HL-60 (cell line): ENCODE measurements at regions not wholly inside any gene's neighbourhood (a gene's known extent, or its start where the extent isn't known, plus 50 kb on each side); places are given as distances from the start of the nearest gene placed in this dataset.

Experiments used
- GABPA ChIP-seq: IDR thresholded peaks from 2 replicates; pipeline ENCODE4 v1.6.1; 2012; ENCODE audit warnings: low read depth
- POLR2AphosphoS5 ChIP-seq: IDR thresholded peaks from 2 replicates; pipeline ENCODE4 v1.6.1; 2012; ENCODE audit warnings: low read depth
- REST ChIP-seq: IDR thresholded peaks from 2 replicates; pipeline ENCODE4 v1.6.1; 2012; ENCODE audit warnings: low read depth; ENCODE audit not compliant: insufficient replicate concordance
- TF ChIP-seq, protein P1 (sequence below): IDR thresholded peaks from one replicate; pipeline ENCODE4 v1.5.1; 2011; ENCODE audit warnings: low read length, control low read depth, inconsistent platforms; ENCODE audit not compliant: insufficient read depth

DNA sequence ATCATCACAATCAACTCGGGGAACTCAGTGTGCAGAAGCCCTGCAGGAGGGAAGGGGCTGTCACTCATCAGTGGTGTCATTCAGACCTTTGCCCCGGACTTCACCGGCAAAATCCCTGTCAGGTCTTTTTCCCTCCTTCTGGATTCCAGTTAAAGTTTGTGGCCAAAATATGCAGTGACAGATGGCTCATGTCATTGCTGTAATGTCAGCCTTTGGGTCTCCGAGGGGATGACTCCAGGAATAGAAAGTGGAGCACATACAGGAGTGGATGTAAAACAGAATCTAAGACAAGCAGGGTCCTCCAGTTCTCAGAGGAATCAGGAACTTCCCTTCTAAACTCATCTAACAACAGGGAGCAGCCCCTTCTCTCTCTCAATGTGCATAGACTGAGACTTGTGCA lies 130.3 kb upstream of the RASSF8 start:
- TF ChIP-seq, protein P1, sequence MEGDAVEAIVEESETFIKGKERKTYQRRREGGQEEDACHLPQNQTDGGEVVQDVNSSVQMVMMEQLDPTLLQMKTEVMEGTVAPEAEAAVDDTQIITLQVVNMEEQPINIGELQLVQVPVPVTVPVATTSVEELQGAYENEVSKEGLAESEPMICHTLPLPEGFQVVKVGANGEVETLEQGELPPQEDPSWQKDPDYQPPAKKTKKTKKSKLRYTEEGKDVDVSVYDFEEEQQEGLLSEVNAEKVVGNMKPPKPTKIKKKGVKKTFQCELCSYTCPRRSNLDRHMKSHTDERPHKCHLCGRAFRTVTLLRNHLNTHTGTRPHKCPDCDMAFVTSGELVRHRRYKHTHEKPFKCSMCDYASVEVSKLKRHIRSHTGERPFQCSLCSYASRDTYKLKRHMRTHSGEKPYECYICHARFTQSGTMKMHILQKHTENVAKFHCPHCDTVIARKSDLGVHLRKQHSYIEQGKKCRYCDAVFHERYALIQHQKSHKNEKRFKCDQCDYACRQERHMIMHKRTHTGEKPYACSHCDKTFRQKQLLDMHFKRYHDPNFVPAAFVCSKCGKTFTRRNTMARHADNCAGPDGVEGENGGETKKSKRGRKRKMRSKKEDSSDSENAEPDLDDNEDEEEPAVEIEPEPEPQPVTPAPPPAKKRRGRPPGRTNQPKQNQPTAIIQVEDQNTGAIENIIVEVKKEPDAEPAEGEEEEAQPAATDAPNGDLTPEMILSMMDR, result no peak
- TF ChIP-seq REST (no peak), POLR2AphosphoS5 (no peak), GABPA (no peak)
